Neuronal stem cell (in vitro differentiated cells): ENCODE measurements at regions not wholly inside any gene's neighbourhood (a gene's known extent, or its start where the extent isn't known, plus 50 kb on each side); places are given as distances from the start of the nearest gene placed in this dataset.

Experiments used
- DNase-seq: peaks from one replicate; pipeline ENCODE4 v3.0.0-alpha.2; 2013; ENCODE audit warnings: low spot score
- H2AFZ ChIP-seq: one replicate; pipeline ENCODE4 v1.6.1; 2013; ENCODE audit warnings: mild to moderate bottlenecking, low read length, inconsistent platforms
- H2AK5ac ChIP-seq: 2 replicates; pipeline ENCODE4 v1.6.1; 2013; ENCODE audit warnings: low read depth, mild to moderate bottlenecking, inconsistent platforms, low read length, moderate library complexity, mixed read lengths
- H2BK120ac ChIP-seq: 2 replicates; pipeline ENCODE4 v1.6.1; 2013; ENCODE audit warnings: low read depth, mild to moderate bottlenecking, inconsistent platforms, low read length, moderate library complexity, mixed read lengths
- H2BK12ac ChIP-seq: one replicate; pipeline ENCODE4 v1.6.1; 2013; ENCODE audit warnings: low read length, inconsistent platforms
- H2BK15ac ChIP-seq: 2 replicates; pipeline ENCODE4 v1.6.1; 2013; ENCODE audit warnings: mild to moderate bottlenecking, low read length, inconsistent platforms, mixed read lengths
- H2BK5ac ChIP-seq: one replicate; pipeline ENCODE4 v1.6.1; 2013; ENCODE audit warnings: inconsistent platforms, mild to moderate bottlenecking, low read length, moderate library complexity
- H3K14ac ChIP-seq: one replicate; pipeline ENCODE4 v1.6.1; 2013; ENCODE audit warnings: low read length, inconsistent platforms
- H3K18ac ChIP-seq: 2 replicates; pipeline ENCODE4 v1.6.1; 2013; ENCODE audit warnings: low read length, inconsistent platforms
- H3K23ac ChIP-seq: 2 replicates; pipeline ENCODE4 v1.6.1; 2013; ENCODE audit warnings: low read depth, mild to moderate bottlenecking, mixed read lengths, low read length, inconsistent platforms; ENCODE audit not compliant: poor library complexity
- H3K27ac ChIP-seq: replicated peaks from 3 replicates; pipeline ENCODE4 v1.5.1; 2013; ENCODE audit warnings: low read length, inconsistent platforms
- H3K27me3 ChIP-seq, 3 experiments: 2 replicates each; pipeline ENCODE4 v1.6.1; 2013; ENCODE audit warnings: low read length in 3 of 3, mild to moderate bottlenecking in 2 of 3, inconsistent platforms in 1 of 3, low read depth in 1 of 3, mixed read lengths in 1 of 3, moderate library complexity in 1 of 3; ENCODE audit not compliant: control insufficient read depth in 3 of 3, insufficient read depth in 3 of 3
- H3K36me3 ChIP-seq, 2 donors: replicated peaks in 1 of 2; 2 replicates each; pipeline ENCODE4 v1.6.1; 2013; ENCODE audit warnings: low read length in 2 of 2; ENCODE audit not compliant: control insufficient read depth in 2 of 2, insufficient read depth in 2 of 2
- H3K4ac ChIP-seq: 2 replicates; pipeline ENCODE4 v1.6.1; 2013; ENCODE audit warnings: inconsistent platforms, mild to moderate bottlenecking, low read length, moderate library complexity
- H3K4me1 ChIP-seq, 2 donors: 1 replicate in 1 of 2; 2 replicates in 1 of 2; pipeline ENCODE4 v1.6.1; 2013; ENCODE audit warnings: low read length in 2 of 2, low read depth in 1 of 2; ENCODE audit not compliant: control insufficient read depth in 2 of 2, insufficient read depth in 1 of 2
- H3K4me2 ChIP-seq: one replicate; pipeline ENCODE4 v1.6.1; 2013; ENCODE audit warnings: mild to moderate bottlenecking, low read length, inconsistent platforms; ENCODE audit not compliant: insufficient read depth, poor library complexity, severe bottlenecking
- H3K4me3 ChIP-seq, 2 donors: 2 replicates each; pipeline ENCODE4 v1.5.1; 2013; ENCODE audit warnings: low read length in 2 of 2, mild to moderate bottlenecking in 2 of 2, inconsistent platforms in 1 of 2, moderate library complexity in 1 of 2
- H3K79me1 ChIP-seq: one replicate; pipeline ENCODE4 v1.6.1; 2013; ENCODE audit warnings: low read depth, mild to moderate bottlenecking, inconsistent platforms, low read length, moderate library complexity
- H3K9ac ChIP-seq: one replicate; pipeline ENCODE4 v1.6.1; 2013; ENCODE audit warnings: mild to moderate bottlenecking, low read depth, low read length, inconsistent platforms; ENCODE audit not compliant: poor library complexity
- H3K9me3 ChIP-seq, 2 donors: replicated peaks in 1 of 2; 2 replicates each; pipeline versions ENCODE3 to v1.6.1; 2013; ENCODE audit warnings: low read length in 2 of 2, mild to moderate bottlenecking in 2 of 2, inconsistent platforms in 1 of 2, low read depth in 1 of 2, mixed read lengths in 1 of 2, moderate library complexity in 1 of 2; ENCODE audit not compliant: control insufficient read depth in 2 of 2, insufficient read depth in 1 of 2
- H4K8ac ChIP-seq: one replicate; pipeline ENCODE4 v1.6.1; 2013; ENCODE audit warnings: low read depth, mild to moderate bottlenecking, inconsistent platforms, low read length, moderate library complexity
- H4K91ac ChIP-seq: one replicate; pipeline ENCODE4 v1.6.1; 2013; ENCODE audit warnings: low read length, low read depth, mild to moderate bottlenecking, inconsistent platforms; ENCODE audit not compliant: poor library complexity
- WGBS, 2 donors: extraction: QIAGEN DNeasy Blood & Tissue Kit; methylation state at CpG; one replicate each; pipeline ENCODE4 v1.1.7; 2013; ENCODE audit warnings: missing lambda C conversion rate in 2 of 2, mixed read lengths in 1 of 2; ENCODE audit not compliant: insufficient read length in 2 of 2, insufficient replicate concordance in 1 of 2; ENCODE audit errors: extremely low coverage in 2 of 2; 5-methylcytosine and 5-hydroxymethylcytosine counted together

GRCh38 chr11:97502201-97502600, 1112.4 kb downstream of the JRKL start:
- H2BK120ac ChIP-seq, result no peak overlapping the region
- no peak overlapping the region for H2BK12ac ChIP-seq
- H4K8ac ChIP-seq, result no peak overlapping the region
- no peak overlapping the region for H3K4me2 ChIP-seq
- H2AFZ ChIP-seq, result no peak overlapping the region
- no peaks in the 10 kb centered on the region for H3K79me1 ChIP-seq
- no peak overlapping the region for H3K4me3 ChIP-seq
- no peak overlapping the region for H3K14ac ChIP-seq
- no peak overlapping the region for H3K18ac ChIP-seq
- WGBS, 2 donors, result no CpG with 5 or more reads among the region's 1 CpG
- no peaks in the 10 kb centered on the region for H3K36me3 ChIP-seq
- H3K4me1 ChIP-seq, result no peaks in the 10 kb centered on the region
- H4K91ac ChIP-seq, result no peak overlapping the region
- H3K4ac ChIP-seq, result no peak overlapping the region
- no peak overlapping the region for H2BK15ac ChIP-seq
- DNase-seq, result no peak
- no peak overlapping the region for H2BK5ac ChIP-seq
- H3K27ac ChIP-seq, result no peak overlapping the region
- no peaks in the 10 kb centered on the region for H3K27me3 ChIP-seq
- H2AK5ac ChIP-seq, result no peak overlapping the region
- H3K9ac ChIP-seq, result no peak overlapping the region
- no peak overlapping the region for H3K23ac ChIP-seq
- H3K9me3 ChIP-seq, result no peaks in the 10 kb centered on the region

GRCh38 chr11:97506076-97506759, 1116.4 kb downstream of the JRKL start:
- no peak overlapping the region for H2BK12ac ChIP-seq
- DNase-seq, result no peak
- H3K23ac ChIP-seq, result no peak overlapping the region
- no peak overlapping the region for H2BK120ac ChIP-seq
- no peaks in the 10 kb centered on the region for H3K36me3 ChIP-seq
- no peak overlapping the region for H2BK5ac ChIP-seq
- H3K18ac ChIP-seq, result no peak overlapping the region
- no peak overlapping the region for H3K4ac ChIP-seq
- no peak overlapping the region for H3K4me3 ChIP-seq
- H2AK5ac ChIP-seq, result no peak overlapping the region
- no peak overlapping the region for H4K91ac ChIP-seq
- no peaks in the 10 kb centered on the region for H3K4me1 ChIP-seq
- H4K8ac ChIP-seq, result no peak overlapping the region
- no peaks in the 10 kb centered on the region for H3K79me1 ChIP-seq
- no CpG with 5 or more reads among the region's 5 CpGs for WGBS, 2 donors
- no peak overlapping the region for H3K27ac ChIP-seq
- no peaks in the 10 kb centered on the region for H3K27me3 ChIP-seq
- no peak overlapping the region for H3K14ac ChIP-seq
- no peak overlapping the region for H2BK15ac ChIP-seq
- no peak overlapping the region for H2AFZ ChIP-seq
- no peak overlapping the region for H3K4me2 ChIP-seq
- no peaks in the 10 kb centered on the region for H3K9me3 ChIP-seq
- H3K9ac ChIP-seq, result no peak overlapping the region

DNA sequence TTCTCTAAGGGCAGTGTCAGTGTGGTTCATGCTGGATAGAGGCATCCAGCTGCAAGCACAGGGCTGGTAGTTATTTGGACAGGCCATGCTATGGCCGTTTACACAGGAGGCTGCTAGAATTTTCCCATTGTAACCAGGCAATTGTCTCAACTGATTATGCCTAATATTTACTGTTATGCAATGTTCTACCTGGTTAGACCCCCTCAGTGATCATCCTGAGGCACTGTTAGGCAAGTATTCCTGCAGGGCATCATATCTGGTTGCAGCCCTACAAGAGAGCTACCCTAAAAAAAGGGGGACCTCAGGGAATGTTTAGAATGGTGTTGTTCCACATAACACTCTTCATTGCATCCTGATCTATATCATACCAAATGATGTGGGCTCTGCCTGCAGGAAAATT, 1124.6 kb downstream of the JRKL start:
- Histone ChIP-seq H3K79me1 (no peaks in the 10 kb centered on the region), H3K4ac (no peak overlapping the region), H2BK5ac (no peak overlapping the region), H3K14ac (no peak overlapping the region), H2AFZ (no peak overlapping the region), H3K36me3 (no peaks in the 10 kb centered on the region), H3K27me3 (no peaks in the 10 kb centered on the region), H2BK120ac (no peak overlapping the region), H2BK15ac (no peak overlapping the region), H3K9me3 (no peaks in the 10 kb centered on the region), H3K9ac (no peak overlapping the region), H4K91ac (no peak overlapping the region), H3K23ac (no peak overlapping the region), H2BK12ac (no peak overlapping the region), H4K8ac (no peak overlapping the region), H3K4me1 (no peaks in the 10 kb centered on the region), H2AK5ac (no peak overlapping the region), H3K4me3 (no peak overlapping the region), H3K18ac (no peak overlapping the region), H3K27ac (no peak overlapping the region), H3K4me2 (no peak overlapping the region)
- no CpG with 5 or more reads among the region's 1 CpG for WGBS, 2 donors
- DNase-seq, result no peak

DNA sequence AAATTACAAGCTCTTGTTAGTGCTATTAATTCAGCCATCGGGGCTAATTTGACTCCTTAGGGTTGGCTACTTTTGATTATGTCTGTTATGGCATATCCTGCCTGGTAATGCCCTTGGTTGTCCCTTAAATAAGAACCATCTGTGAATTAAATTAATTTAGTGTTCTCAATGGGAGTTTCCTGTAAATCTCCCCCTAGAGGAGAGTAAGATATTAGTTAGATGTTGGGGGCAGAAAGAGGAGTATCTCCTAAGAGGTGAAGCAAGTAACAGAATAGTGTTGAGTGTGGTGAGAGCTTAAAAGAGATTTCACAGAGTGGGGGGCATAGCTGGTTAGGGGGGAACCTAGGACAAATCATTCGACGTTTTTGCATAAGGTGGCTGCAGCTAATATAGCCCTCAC, 1126.9 kb downstream of the JRKL start:
- Histone ChIP-seq H3K14ac (no peak overlapping the region), H2BK12ac (no peak overlapping the region), H3K4me2 (no peak overlapping the region), H4K91ac (no peak overlapping the region), H2AFZ (no peak overlapping the region), H3K23ac (no peak overlapping the region), H3K4ac (no peak overlapping the region), H3K27me3 (no peaks in the 10 kb centered on the region), H2AK5ac (no peak overlapping the region), H2BK5ac (no peak overlapping the region), H3K4me1 (no peaks in the 10 kb centered on the region), H2BK15ac (no peak overlapping the region), H3K18ac (no peak overlapping the region), H3K9me3 (no peaks in the 10 kb centered on the region), H3K79me1 (no peaks in the 10 kb centered on the region), H4K8ac (no peak overlapping the region), H3K4me3 (no peak overlapping the region), H3K36me3 (no peaks in the 10 kb centered on the region), H3K27ac (no peak overlapping the region), H3K9ac (no peak overlapping the region), H2BK120ac (no peak overlapping the region)
- WGBS, 2 donors, result no CpG with 5 or more reads among the region's 3 CpGs
- DNase-seq, result no peak
